ENCODE measurements at regions not wholly inside any gene's neighbourhood (a gene's known extent, or its start where the extent isn't known, plus 50 kb on each side); places are given as distances from the start of the nearest gene placed in this dataset.

DNA sequence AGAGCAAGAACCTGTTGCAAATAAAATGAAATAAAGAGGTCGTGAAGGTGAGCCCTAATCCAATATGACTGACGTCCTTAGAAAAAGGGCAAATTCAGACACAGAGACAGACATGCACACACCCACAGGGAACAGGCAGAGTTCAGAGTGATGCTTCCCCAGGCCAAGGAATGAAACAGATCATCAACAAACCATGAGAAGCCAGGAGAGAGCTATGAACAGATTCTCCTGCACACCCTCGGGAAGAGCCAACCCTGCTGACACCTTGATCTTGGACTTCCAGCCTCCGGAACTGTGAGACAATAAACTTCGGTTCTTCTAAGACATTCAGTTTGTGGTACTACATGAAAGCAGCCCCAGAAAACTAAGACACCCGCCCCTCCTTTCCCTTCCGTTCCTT is 290.4 kb upstream of the KLF6 start:
- TF ChIP-seq, protein P1, sequence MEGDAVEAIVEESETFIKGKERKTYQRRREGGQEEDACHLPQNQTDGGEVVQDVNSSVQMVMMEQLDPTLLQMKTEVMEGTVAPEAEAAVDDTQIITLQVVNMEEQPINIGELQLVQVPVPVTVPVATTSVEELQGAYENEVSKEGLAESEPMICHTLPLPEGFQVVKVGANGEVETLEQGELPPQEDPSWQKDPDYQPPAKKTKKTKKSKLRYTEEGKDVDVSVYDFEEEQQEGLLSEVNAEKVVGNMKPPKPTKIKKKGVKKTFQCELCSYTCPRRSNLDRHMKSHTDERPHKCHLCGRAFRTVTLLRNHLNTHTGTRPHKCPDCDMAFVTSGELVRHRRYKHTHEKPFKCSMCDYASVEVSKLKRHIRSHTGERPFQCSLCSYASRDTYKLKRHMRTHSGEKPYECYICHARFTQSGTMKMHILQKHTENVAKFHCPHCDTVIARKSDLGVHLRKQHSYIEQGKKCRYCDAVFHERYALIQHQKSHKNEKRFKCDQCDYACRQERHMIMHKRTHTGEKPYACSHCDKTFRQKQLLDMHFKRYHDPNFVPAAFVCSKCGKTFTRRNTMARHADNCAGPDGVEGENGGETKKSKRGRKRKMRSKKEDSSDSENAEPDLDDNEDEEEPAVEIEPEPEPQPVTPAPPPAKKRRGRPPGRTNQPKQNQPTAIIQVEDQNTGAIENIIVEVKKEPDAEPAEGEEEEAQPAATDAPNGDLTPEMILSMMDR (IDR thresholded peaks at IDR 0.05): no peak
- TF ChIP-seq POLR2A (IDR thresholded peaks at IDR 0.05): no peak
- TF ChIP-seq POLR2AphosphoS5 (IDR thresholded peaks at IDR 0.05): no peak
